ENCODE measurements at regions not wholly inside any gene's neighbourhood (a gene's known extent, or its start where the extent isn't known, plus 50 kb on each side); places are given as distances from the start of the nearest gene placed in this dataset.

GRCh38 chr3:106440672-106441071, 571.9 kb upstream of the CBLB start:
- TF ChIP-seq, protein P1, sequence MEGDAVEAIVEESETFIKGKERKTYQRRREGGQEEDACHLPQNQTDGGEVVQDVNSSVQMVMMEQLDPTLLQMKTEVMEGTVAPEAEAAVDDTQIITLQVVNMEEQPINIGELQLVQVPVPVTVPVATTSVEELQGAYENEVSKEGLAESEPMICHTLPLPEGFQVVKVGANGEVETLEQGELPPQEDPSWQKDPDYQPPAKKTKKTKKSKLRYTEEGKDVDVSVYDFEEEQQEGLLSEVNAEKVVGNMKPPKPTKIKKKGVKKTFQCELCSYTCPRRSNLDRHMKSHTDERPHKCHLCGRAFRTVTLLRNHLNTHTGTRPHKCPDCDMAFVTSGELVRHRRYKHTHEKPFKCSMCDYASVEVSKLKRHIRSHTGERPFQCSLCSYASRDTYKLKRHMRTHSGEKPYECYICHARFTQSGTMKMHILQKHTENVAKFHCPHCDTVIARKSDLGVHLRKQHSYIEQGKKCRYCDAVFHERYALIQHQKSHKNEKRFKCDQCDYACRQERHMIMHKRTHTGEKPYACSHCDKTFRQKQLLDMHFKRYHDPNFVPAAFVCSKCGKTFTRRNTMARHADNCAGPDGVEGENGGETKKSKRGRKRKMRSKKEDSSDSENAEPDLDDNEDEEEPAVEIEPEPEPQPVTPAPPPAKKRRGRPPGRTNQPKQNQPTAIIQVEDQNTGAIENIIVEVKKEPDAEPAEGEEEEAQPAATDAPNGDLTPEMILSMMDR (IDR thresholded peaks at IDR 0.05; ENCODE audit: low read depth, low read length) = no peak
- no peak for TF ChIP-seq EZH2phosphoT487 (IDR thresholded peaks at IDR 0.05; ENCODE audit: low read depth)
